Stimulated activated CD4-positive, alpha-beta T cell treated with anti-CD3 and anti-CD28 coated beads, TNF-alpha, amount 100 ng/mL, for 48 hours (primary cell): ENCODE measurements at regions not wholly inside any gene's neighbourhood (a gene's known extent, or its start where the extent isn't known, plus 50 kb on each side); places are given as distances from the start of the nearest gene placed in this dataset.
"Not testable (repeated sequence)": the region's sequence is repeated elsewhere in the genome, so short reads cannot be mapped to it uniquely, and the experiment has no call there.

Experiments used
- DNase-seq, 3 donors: peaks; one replicate each; pipeline ENCODE4 v3.0.0-alpha.2; 2020; ENCODE audit warnings: low read depth in 3 of 3

- DNase-seq, result no peak
Measured at GRCh38 chrX:750263-750662, 119.7 kb downstream of the SHOX start.

GRCh38 chrX:747176-747575 lies 116.6 kb downstream of the SHOX start:
- no peak for DNase-seq

GRCh38 chrX:739611-740010 lies 109.0 kb downstream of the SHOX start:
- DNase-seq, result no peak

- DNase-seq, result not testable (repeated sequence)
Measured at GRCh38 chrX:737021-737420, 106.4 kb downstream of the SHOX start.

- DNase-seq, result no peak
Measured at GRCh38 chrX:734362-734761, 103.8 kb downstream of the SHOX start.

- no peak for DNase-seq
Measured at GRCh38 chrX:733961-734360, 103.4 kb downstream of the SHOX start.

- DNase-seq, result no peak
Measured at GRCh38 chrX:729583-730409, 99.2 kb downstream of the SHOX start.

GRCh38 chrX:729101-729500 lies 98.5 kb downstream of the SHOX start:
- not testable (repeated sequence) for DNase-seq

- DNase-seq, result not testable (repeated sequence)
Measured at GRCh38 chrX:728639-729038, 98.0 kb downstream of the SHOX start.

- DNase-seq, result no peak
Measured at GRCh38 chrX:727738-728621, 97.4 kb downstream of the SHOX start.

- no peak for DNase-seq
Measured at GRCh38 chrX:725971-726370, 95.4 kb downstream of the SHOX start.

GRCh38 chrX:724256-724655 lies 93.7 kb downstream of the SHOX start:
- no peak for DNase-seq

- no peak for DNase-seq
Measured at GRCh38 chrX:723781-724180, 93.2 kb downstream of the SHOX start.

GRCh38 chrX:721354-721753 lies 90.8 kb downstream of the SHOX start:
- DNase-seq, result no peak

- DNase-seq, result no peak
Measured at GRCh38 chrX:720825-721224, 90.2 kb downstream of the SHOX start.

- no peak for DNase-seq
Measured at GRCh38 chrX:720250-720649, 89.7 kb downstream of the SHOX start.

GRCh38 chrX:716136-716535 lies 85.5 kb downstream of the SHOX start:
- no peak for DNase-seq

GRCh38 chrX:714131-714530 lies 83.5 kb downstream of the SHOX start:
- DNase-seq, result no peak
